ENCODE measurements at regions not wholly inside any gene's neighbourhood (a gene's known extent, or its start where the extent isn't known, plus 50 kb on each side); places are given as distances from the start of the nearest gene placed in this dataset.

DNA sequence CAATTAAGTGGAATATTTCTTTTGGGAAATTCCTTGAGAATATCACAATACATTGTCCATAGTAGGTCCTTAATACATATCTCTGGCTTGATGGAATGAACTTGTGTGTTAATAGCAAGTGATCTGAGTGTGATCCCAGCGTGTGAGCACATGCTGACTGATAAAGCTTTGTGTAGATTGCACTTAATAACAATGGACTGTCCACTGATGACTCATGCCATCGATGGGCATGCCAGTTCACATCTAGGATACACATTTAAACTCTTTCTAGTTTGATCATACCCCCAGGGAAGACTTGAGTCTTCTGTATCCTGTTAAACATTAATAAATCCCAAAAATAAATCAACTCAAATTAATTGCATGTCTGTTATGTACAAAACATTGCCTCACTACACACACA lies 454.3 kb upstream of the SPTLC3 start:
- TF ChIP-seq TARDBP (IDR thresholded peaks at IDR 0.05), result no peak
- TF ChIP-seq FOXM1 (IDR thresholded peaks at IDR 0.05; ENCODE audit: borderline replicate concordance), result no peak
- TF ChIP-seq L3MBTL2 (conservative IDR thresholded peaks at IDR 0.05), result no peak
- TF ChIP-seq SUZ12 (IDR thresholded peaks at IDR 0.05), result no peak
- no peak for TF ChIP-seq FOXK2 (IDR thresholded peaks at IDR 0.05)
- TF ChIP-seq PKNOX1 (IDR thresholded peaks at IDR 0.05), result no peak
- TF ChIP-seq CTBP1 (IDR thresholded peaks at IDR 0.05; ENCODE audit: borderline replicate concordance), result no peak
- TF ChIP-seq BHLHE40 (IDR thresholded peaks at IDR 0.05; ENCODE audit: borderline replicate concordance), result no peak
- no peak for TF ChIP-seq SP1 (IDR thresholded peaks at IDR 0.05)
- TF ChIP-seq ARNT (IDR thresholded peaks at IDR 0.05), result no peak

Data from HEK293T (cell line).